ENCODE measurements at regions not wholly inside any gene's neighbourhood (a gene's known extent, or its start where the extent isn't known, plus 50 kb on each side); places are given as distances from the start of the nearest gene placed in this dataset.

DNA sequence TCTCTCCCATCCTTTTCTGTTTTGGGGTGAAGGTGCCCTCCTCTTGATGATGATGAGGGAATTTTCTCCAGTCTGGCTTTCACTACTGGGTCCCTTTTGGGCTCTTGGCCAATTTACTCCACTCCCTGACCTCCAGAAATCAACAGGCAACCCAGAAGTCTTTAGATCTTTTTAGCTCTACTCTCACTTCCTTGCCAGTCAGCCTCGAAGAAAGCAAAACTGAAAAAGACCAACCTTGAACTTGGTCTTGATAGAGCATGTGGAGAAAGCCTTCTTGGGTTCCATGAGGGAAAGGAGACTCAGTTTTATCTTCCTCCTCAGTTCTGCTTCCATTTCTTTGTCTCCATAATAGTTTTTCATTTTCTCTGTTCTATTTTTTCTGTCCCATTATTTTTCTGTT, 91.4 kb upstream of the NPVF start:
- no peak for TF ChIP-seq CTCF (IDR thresholded peaks at IDR 0.05; ENCODE audit: extremely low read depth in 1 of 2, insufficient read depth in 1 of 2, low read depth in 1 of 2, low read length in 2 of 2)
- no peak for TF ChIP-seq POLR2A (IDR thresholded peaks at IDR 0.05; ENCODE audit: low read depth, low read length)
- no peak for TF ChIP-seq POLR2AphosphoS5 (IDR thresholded peaks at IDR 0.05; ENCODE audit: insufficient read depth, low read depth, low read length)
- TF ChIP-seq FOS (IDR thresholded peaks at IDR 0.05; ENCODE audit: borderline replicate concordance, insufficient read depth, low read length), result no peak
- TF ChIP-seq GATA2 (IDR thresholded peaks at IDR 0.05; ENCODE audit: insufficient read depth, insufficient read length, low read depth, low read length), result no peak
- TF ChIP-seq MYC (IDR thresholded peaks at IDR 0.05; ENCODE audit: low read depth, low read length), result no peak
- TF ChIP-seq EZH2 (IDR thresholded peaks at IDR 0.05; ENCODE audit: borderline replicate concordance, low read depth, low read length, severe bottlenecking), result no peak
- no peak for TF ChIP-seq JUN (IDR thresholded peaks at IDR 0.05; ENCODE audit: borderline replicate concordance, insufficient read depth, insufficient read length, low read depth)
- TF ChIP-seq, protein P1, sequence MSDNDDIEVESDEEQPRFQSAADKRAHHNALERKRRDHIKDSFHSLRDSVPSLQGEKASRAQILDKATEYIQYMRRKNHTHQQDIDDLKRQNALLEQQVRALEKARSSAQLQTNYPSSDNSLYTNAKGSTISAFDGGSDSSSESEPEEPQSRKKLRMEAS (IDR thresholded peaks at IDR 0.05; ENCODE audit: insufficient read depth, insufficient read length), result no peak
